Neural progenitor cell (in vitro differentiated cells): ENCODE measurements at regions not wholly inside any gene's neighbourhood (a gene's known extent, or its start where the extent isn't known, plus 50 kb on each side); places are given as distances from the start of the nearest gene placed in this dataset.

Experiments used
- DNase-seq: peaks from one replicate; pipeline ENCODE4 v3.0.0-alpha.2; 2016; ENCODE audit warnings: low spot score
- H2AFZ ChIP-seq: fragments of 200-600 bp; sonication (generic); replicated peaks from 2 replicates; pipeline ENCODE4 v1.6.1; 2016; ENCODE audit warnings: antibody characterized with exemption
- H3F3A ChIP-seq: fragments of 200-600 bp; sonication (generic); 2 replicates; pipeline ENCODE4 v1.6.1; 2016; ENCODE audit warnings: antibody characterized with exemption, low read depth
- H3K27ac ChIP-seq: fragments of 200-600 bp; sonication (generic); 2 replicates; pipeline ENCODE4 v1.5.1; 2016; ENCODE audit warnings: mild to moderate bottlenecking
- H3K27me3 ChIP-seq: fragments of 200-600 bp; sonication (generic); 2 replicates; pipeline ENCODE4 v1.6.1; 2016; ENCODE audit warnings: mild to moderate bottlenecking, moderate library complexity
- H3K36me3 ChIP-seq: fragments of 200-600 bp; sonication (generic); 2 replicates; pipeline ENCODE4 v1.5.1; 2016
- H3K4me1 ChIP-seq: fragments of 200-600 bp; sonication (generic); 2 replicates; pipeline ENCODE4 v1.6.1; 2016; ENCODE audit warnings: mixed run types
- H3K4me2 ChIP-seq: fragments of 200-600 bp; sonication (generic); 2 replicates; pipeline ENCODE4 v1.6.1; 2016
- H3K4me3 ChIP-seq: fragments of 200-600 bp; sonication (generic); 2 replicates; pipeline ENCODE4 v1.5.1; 2016
- H3K79me2 ChIP-seq: fragments of 200-600 bp; sonication (generic); 2 replicates; pipeline ENCODE4 v1.6.1; 2016; ENCODE audit warnings: low read depth
- H3K9ac ChIP-seq: fragments of 200-600 bp; sonication (generic); 2 replicates; pipeline ENCODE4 v1.6.1; 2016
- H3K9me3 ChIP-seq: fragments of 200-600 bp; sonication (generic); 2 replicates; pipeline ENCODE4 v1.5.1; 2016; ENCODE audit warnings: low read depth
- H4K20me1 ChIP-seq: fragments of 200-600 bp; sonication (generic); 2 replicates; pipeline ENCODE4 v1.6.1; 2016; ENCODE audit warnings: low read depth
- H3K27ac Mint-ChIP-seq: 3 replicates; pipeline ENCODE4 v1.8.0; 2021; ENCODE audit warnings: mixed read lengths
- H3K27me3 Mint-ChIP-seq: 2 replicates; pipeline ENCODE4 v1.8.0; 2022; ENCODE audit warnings: low read depth, mild to moderate bottlenecking, inconsistent platforms, moderate library complexity, mixed read lengths; ENCODE audit not compliant: insufficient read depth
- H3K36me3 Mint-ChIP-seq: 3 replicates; pipeline ENCODE4 v1.8.0; 2021; ENCODE audit warnings: mixed read lengths
- H3K4me1 Mint-ChIP-seq: 3 replicates; pipeline ENCODE4 v1.8.0; 2021; ENCODE audit warnings: mixed read lengths
- H3K4me3 Mint-ChIP-seq: 3 replicates; pipeline ENCODE4 v1.8.0; 2021; ENCODE audit warnings: mild to moderate bottlenecking, moderate library complexity, mixed read lengths
- H3K9me3 Mint-ChIP-seq: 3 replicates; pipeline ENCODE4 v1.8.0; 2020; ENCODE audit warnings: mixed read lengths
- EZH2 ChIP-seq: fragments of 200-600 bp; sonication (generic); IDR thresholded peaks from 2 replicates; pipeline ENCODE4 v1.6.1; 2017; ENCODE audit warnings: antibody characterized with exemption, mild to moderate bottlenecking, moderate library complexity
- EZH2phosphoT487 ChIP-seq: fragments of 200-600 bp; sonication (generic); IDR thresholded peaks from 2 replicates; pipeline ENCODE4 v1.6.1; 2017; ENCODE audit warnings: antibody characterized with exemption
- TF ChIP-seq, protein P1 (sequence below): fragments of 200-600 bp; sonication (generic); IDR thresholded peaks from 2 replicates; pipeline ENCODE4 v1.5.1; 2017; ENCODE audit warnings: antibody characterized with exemption, mild to moderate bottlenecking

DNA sequence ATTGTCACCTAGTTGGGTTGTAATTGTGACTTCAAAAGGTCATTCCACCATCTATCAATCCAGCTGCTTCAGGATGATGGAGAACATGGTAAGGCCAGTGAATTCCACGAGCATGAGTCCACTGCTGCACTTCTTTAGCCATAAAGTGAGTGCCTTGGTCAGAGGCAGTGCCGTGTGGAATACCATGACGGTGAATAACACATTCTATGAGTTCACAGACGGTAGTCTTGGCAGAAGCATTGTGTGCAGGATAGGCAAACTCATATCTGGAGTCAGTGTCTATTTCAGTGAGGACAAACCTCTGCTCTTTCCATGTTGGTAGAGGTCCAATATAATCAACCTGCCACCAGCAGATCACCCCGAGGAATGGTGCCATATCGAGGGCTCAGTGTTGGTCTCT lies 650.9 kb downstream of the KCNJ2 start:
- no peak overlapping the region for H3K4me3 Mint-ChIP-seq

DNA sequence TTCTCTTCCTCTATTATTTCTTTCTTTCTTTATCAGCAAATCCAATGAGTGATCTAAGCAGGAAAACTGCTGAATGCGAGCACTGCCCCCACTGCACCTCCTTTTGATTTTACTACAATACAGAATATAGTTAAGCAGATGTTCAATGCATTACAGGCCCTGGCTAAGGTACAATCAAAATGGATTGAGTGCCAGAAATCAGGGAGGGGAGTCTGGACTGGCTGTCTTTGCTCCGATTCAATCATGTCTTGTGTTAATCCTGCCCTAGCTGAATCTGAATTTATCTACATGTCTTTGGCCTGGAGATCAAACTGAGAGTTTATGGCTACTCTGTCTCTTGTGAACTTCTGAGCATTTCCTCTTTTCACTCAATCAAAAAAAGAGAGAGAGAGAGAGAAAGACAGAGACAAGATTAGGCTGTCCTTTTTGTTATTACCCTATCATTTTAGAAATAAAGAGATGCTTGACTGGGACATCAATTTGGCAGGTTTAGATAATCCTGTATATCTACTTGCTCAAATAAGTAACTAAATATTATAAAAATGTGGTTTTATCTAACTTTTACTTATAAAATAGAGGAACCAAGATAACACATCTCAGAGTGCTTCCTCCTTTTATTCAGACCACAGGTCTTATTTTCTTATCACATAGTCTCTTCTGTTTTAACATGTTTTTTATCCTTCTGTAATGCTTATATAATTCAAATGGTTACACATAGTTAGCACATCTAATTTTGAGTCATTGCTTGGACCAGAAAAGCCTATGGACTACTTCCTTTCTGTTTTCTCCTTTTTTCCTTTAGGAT lies 656.2 kb downstream of the KCNJ2 start:
- H3K27ac Mint-ChIP-seq, result no peak overlapping the region

More for the DNA sequence above, 650.9 kb downstream of the KCNJ2 start:
- H3K36me3 Mint-ChIP-seq, result no peaks in the 10 kb centered on the region
- Histone ChIP-seq H3K4me3 (no peak overlapping the region), H3K4me1 (no peaks in the 10 kb centered on the region), H4K20me1 (no peaks in the 10 kb centered on the region), H3K27ac (no peak overlapping the region), H2AFZ (no peak overlapping the region), H3K27me3 (no peaks in the 10 kb centered on the region), H3K79me2 (no peaks in the 10 kb centered on the region), H3K36me3 (no peaks in the 10 kb centered on the region), H3K9ac (no peak overlapping the region), H3F3A (no peaks in the 10 kb centered on the region), H3K4me2 (no peak overlapping the region), H3K9me3 (no peaks in the 10 kb centered on the region)
- peaks cover 1% of the 10 kb centered on the region for H3K4me1 Mint-ChIP-seq
- no peak overlapping the region for H3K27ac Mint-ChIP-seq
- DNase-seq, result no peak
- TF ChIP-seq EZH2phosphoT487 (no peak), EZH2 (no peak)
- TF ChIP-seq, protein P1, sequence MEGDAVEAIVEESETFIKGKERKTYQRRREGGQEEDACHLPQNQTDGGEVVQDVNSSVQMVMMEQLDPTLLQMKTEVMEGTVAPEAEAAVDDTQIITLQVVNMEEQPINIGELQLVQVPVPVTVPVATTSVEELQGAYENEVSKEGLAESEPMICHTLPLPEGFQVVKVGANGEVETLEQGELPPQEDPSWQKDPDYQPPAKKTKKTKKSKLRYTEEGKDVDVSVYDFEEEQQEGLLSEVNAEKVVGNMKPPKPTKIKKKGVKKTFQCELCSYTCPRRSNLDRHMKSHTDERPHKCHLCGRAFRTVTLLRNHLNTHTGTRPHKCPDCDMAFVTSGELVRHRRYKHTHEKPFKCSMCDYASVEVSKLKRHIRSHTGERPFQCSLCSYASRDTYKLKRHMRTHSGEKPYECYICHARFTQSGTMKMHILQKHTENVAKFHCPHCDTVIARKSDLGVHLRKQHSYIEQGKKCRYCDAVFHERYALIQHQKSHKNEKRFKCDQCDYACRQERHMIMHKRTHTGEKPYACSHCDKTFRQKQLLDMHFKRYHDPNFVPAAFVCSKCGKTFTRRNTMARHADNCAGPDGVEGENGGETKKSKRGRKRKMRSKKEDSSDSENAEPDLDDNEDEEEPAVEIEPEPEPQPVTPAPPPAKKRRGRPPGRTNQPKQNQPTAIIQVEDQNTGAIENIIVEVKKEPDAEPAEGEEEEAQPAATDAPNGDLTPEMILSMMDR, result no peak
- H3K27me3 Mint-ChIP-seq, result no peaks in the 10 kb centered on the region
- peaks cover 11% of the 10 kb centered on the region for H3K9me3 Mint-ChIP-seq

DNA sequence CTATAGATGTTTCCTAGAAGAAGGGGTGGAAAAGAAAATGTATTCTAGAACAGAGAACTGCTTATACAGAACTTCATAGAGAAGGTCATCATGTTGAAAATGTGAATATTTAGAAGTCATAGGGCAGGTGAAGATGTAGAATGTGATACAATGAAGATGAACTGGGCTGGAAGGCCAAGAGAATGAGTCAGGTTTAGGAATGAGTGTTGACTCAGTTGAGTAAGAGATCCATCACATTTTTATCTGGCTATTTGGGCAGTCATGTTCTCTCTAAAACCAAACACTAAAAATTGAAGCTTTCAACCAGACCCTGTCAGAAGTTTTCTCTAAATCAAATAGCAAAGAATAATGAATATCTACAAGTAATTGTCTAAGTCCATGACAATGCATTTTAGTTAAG lies 660.5 kb downstream of the KCNJ2 start:
- H3K9ac ChIP-seq, result no peak overlapping the region
- H3K4me1 Mint-ChIP-seq, result peaks cover 4% of the 10 kb centered on the region
- H3K4me3 Mint-ChIP-seq, result no peak overlapping the region
- no peaks in the 10 kb centered on the region for H3K27me3 ChIP-seq
- no peak for DNase-seq
- TF ChIP-seq EZH2, result no peak
- TF ChIP-seq, protein P1, result no peak
- no peak for TF ChIP-seq EZH2phosphoT487
- no peaks in the 10 kb centered on the region for H3F3A ChIP-seq
- no peaks in the 10 kb centered on the region for H3K27me3 Mint-ChIP-seq
- no peak overlapping the region for H3K4me3 ChIP-seq
- no peak overlapping the region for H3K4me2 ChIP-seq
- no peak overlapping the region for H2AFZ ChIP-seq
- H3K36me3 ChIP-seq, result no peaks in the 10 kb centered on the region
- no peak overlapping the region for H3K27ac ChIP-seq
- peaks cover 2% of the 10 kb centered on the region for H3K9me3 Mint-ChIP-seq
- H3K36me3 Mint-ChIP-seq, result no peaks in the 10 kb centered on the region
- no peaks in the 10 kb centered on the region for H3K79me2 ChIP-seq
- H4K20me1 ChIP-seq, result no peaks in the 10 kb centered on the region
- H3K9me3 ChIP-seq, result no peaks in the 10 kb centered on the region
- no peak overlapping the region for H3K27ac Mint-ChIP-seq
- H3K4me1 ChIP-seq, result no peaks in the 10 kb centered on the region

More for the DNA sequence above, 656.2 kb downstream of the KCNJ2 start:
- Histone ChIP-seq H3K9me3 (no peaks in the 10 kb centered on the region), H2AFZ (no peak overlapping the region), H3K4me1 (no peaks in the 10 kb centered on the region), H3K27ac (no peak overlapping the region), H3K9ac (no peak overlapping the region), H3K79me2 (no peaks in the 10 kb centered on the region), H3K4me2 (no peak overlapping the region), H3K27me3 (no peaks in the 10 kb centered on the region), H3F3A (no peaks in the 10 kb centered on the region), H3K4me3 (no peak overlapping the region), H3K36me3 (no peaks in the 10 kb centered on the region), H4K20me1 (no peaks in the 10 kb centered on the region)
- TF ChIP-seq EZH2, result no peak
- TF ChIP-seq, protein P1, result no peak
- no peak for TF ChIP-seq EZH2phosphoT487
- H3K27me3 Mint-ChIP-seq, result no peaks in the 10 kb centered on the region
- H3K4me1 Mint-ChIP-seq, result peaks cover 4% of the 10 kb centered on the region
- peaks cover 9% of the 10 kb centered on the region for H3K9me3 Mint-ChIP-seq
- no peak for DNase-seq
- H3K4me3 Mint-ChIP-seq, result no peak overlapping the region
- no peaks in the 10 kb centered on the region for H3K36me3 Mint-ChIP-seq
